IMR-90 (cell line): ENCODE measurements at regions not wholly inside any gene's neighbourhood (a gene's known extent, or its start where the extent isn't known, plus 50 kb on each side); places are given as distances from the start of the nearest gene placed in this dataset.

Experiments
- ATAC-seq: fragments of 200-7000 bp; cut with Tn5 transposase; 2 replicates; pipeline ENCODE4 v1.9.1; 2020; ENCODE audit warnings: low read depth, mild to moderate bottlenecking, moderate library complexity
- BruUV-seq: library from RNA; stranded (reverse); fragments of 400-500 nt; replicated peaks from 2 replicates; lab custom pipeline; 2021; lab: Mats Ljungman, UMichigan
- CTCF ChIA-PET: fragments of 300-600 bp; formaldehyde crosslinking; extraction: SDS; loops from one replicate; lab custom pipeline; 2021; ENCODE audit warnings: antibody characterized with exemption; lab: Yijun Ruan, JAX
- POLR2A ChIA-PET: fragments of 300-600 bp; sonication (Branson Sonifier 250); formaldehyde crosslinking; loops from one replicate; lab custom pipeline; 2022; ENCODE audit warnings: antibody characterized with exemption; ENCODE audit not compliant: unreplicated experiment; lab: Charles Lee
- DNase-seq: peaks from one replicate; pipeline ENCODE4 v3.0.0; 2013
- H2AFZ ChIP-seq: replicated peaks from 2 replicates; pipeline ENCODE3; 2013; ENCODE audit warnings: low read length, mild to moderate bottlenecking; ENCODE audit not compliant: poor library complexity
- H2AK5ac ChIP-seq: 2 replicates; pipeline ENCODE4 v1.6.1; 2013; ENCODE audit warnings: low read depth, low read length, inconsistent platforms
- H2AK9ac ChIP-seq: replicated peaks from 2 replicates; pipeline ENCODE3; 2013; ENCODE audit warnings: mild to moderate bottlenecking, low read depth, low read length, moderate library complexity; ENCODE audit not compliant: poor library complexity
- H2BK120ac ChIP-seq: 2 replicates; pipeline ENCODE4 v1.6.1; 2013; ENCODE audit warnings: low read depth, low read length, inconsistent platforms
- H2BK15ac ChIP-seq: 3 replicates; pipeline ENCODE4 v1.6.1; 2013; ENCODE audit warnings: low read depth, low read length, inconsistent platforms
- H2BK20ac ChIP-seq: 2 replicates; pipeline ENCODE4 v1.6.1; 2013; ENCODE audit warnings: low read depth, mild to moderate bottlenecking, inconsistent platforms, low read length, moderate library complexity
- H2BK5ac ChIP-seq: 2 replicates; pipeline ENCODE4 v1.6.1; 2013; ENCODE audit warnings: mild to moderate bottlenecking, low read depth, low read length, inconsistent platforms; ENCODE audit not compliant: poor library complexity, severe bottlenecking
- H3K14ac ChIP-seq: replicated peaks from 2 replicates; pipeline ENCODE4 v1.6.1; 2013; ENCODE audit warnings: low read depth, low read length, inconsistent platforms
- H3K18ac ChIP-seq: 2 replicates; pipeline ENCODE4 v1.6.1; 2013; ENCODE audit warnings: low read depth, low read length, control low read depth
- H3K23ac ChIP-seq: 2 replicates; pipeline ENCODE4 v1.6.1; 2013; ENCODE audit warnings: low read depth, low read length, inconsistent platforms
- H3K27ac ChIP-seq: 2 replicates; pipeline ENCODE4 v1.5.1; 2013; ENCODE audit warnings: mild to moderate bottlenecking, control low read depth, low read length; ENCODE audit not compliant: insufficient read depth
- H3K27me3 ChIP-seq: 2 replicates; pipeline ENCODE4 v1.6.1; 2013; ENCODE audit warnings: low read length; ENCODE audit not compliant: control insufficient read depth, insufficient read depth
- H3K36me3 ChIP-seq: 2 replicates; pipeline ENCODE4 v1.6.1; 2013; ENCODE audit warnings: low read length, mixed read lengths; ENCODE audit not compliant: control insufficient read depth, insufficient read depth
- H3K4ac ChIP-seq: 2 replicates; pipeline ENCODE4 v1.6.1; 2013; ENCODE audit warnings: low read depth, low read length, inconsistent platforms
- H3K4me1 ChIP-seq: 2 replicates; pipeline ENCODE4 v1.6.1; 2013; ENCODE audit warnings: low read length, mixed read lengths; ENCODE audit not compliant: control insufficient read depth, insufficient read depth
- H3K4me2 ChIP-seq: 2 replicates; pipeline ENCODE4 v1.6.1; 2013; ENCODE audit warnings: low read depth, mild to moderate bottlenecking, control low read depth, low read length, moderate library complexity
- H3K4me3 ChIP-seq: 2 replicates; pipeline ENCODE4 v1.5.1; 2013; ENCODE audit warnings: low read depth, mild to moderate bottlenecking, control low read depth, low read length, moderate library complexity; ENCODE audit not compliant: insufficient read depth
- H3K56ac ChIP-seq: 2 replicates; pipeline ENCODE4 v1.6.1; 2013; ENCODE audit warnings: low read length, inconsistent platforms; ENCODE audit not compliant: insufficient read depth; ENCODE audit errors: extremely low read depth
- H3K79me1 ChIP-seq, 2 experiments: 2 replicates each; pipeline ENCODE4 v1.6.1; 2013; ENCODE audit warnings: low read length in 2 of 2, inconsistent platforms in 1 of 2, low read depth in 1 of 2
- H3K9ac ChIP-seq: 2 replicates; pipeline ENCODE4 v1.6.1; 2013; ENCODE audit warnings: low read depth, low read length, control low read depth
- H3K9me1 ChIP-seq: 2 replicates; pipeline ENCODE4 v1.6.1; 2013; ENCODE audit warnings: low read length, inconsistent platforms; ENCODE audit not compliant: insufficient read depth
- H3K9me3 ChIP-seq: 2 replicates; pipeline ENCODE4 v1.6.1; 2013; ENCODE audit warnings: low read length; ENCODE audit not compliant: control insufficient read depth, insufficient read depth
- H4K20me1 ChIP-seq: 2 replicates; pipeline ENCODE4 v1.6.1; 2013; ENCODE audit warnings: low read length, inconsistent platforms; ENCODE audit not compliant: insufficient read depth
- H4K5ac ChIP-seq: 2 replicates; pipeline ENCODE4 v1.6.1; 2013; ENCODE audit warnings: mild to moderate bottlenecking, low read depth, low read length, control low read depth
- H4K8ac ChIP-seq, 2 experiments: 2 replicates each; pipeline ENCODE4 v1.6.1; 2013; ENCODE audit warnings: low read depth in 2 of 2, low read length in 2 of 2, control low read depth in 1 of 2, inconsistent platforms in 1 of 2
- H4K91ac ChIP-seq: 2 replicates; pipeline ENCODE4 v1.6.1; 2013; ENCODE audit warnings: low read depth, low read length, inconsistent platforms; ENCODE audit not compliant: insufficient read depth
- BHLHE40 ChIP-seq: fragments of 150-350 bp; IDR thresholded peaks from 2 replicates; pipeline ENCODE4 v1.6.1; 2016; ENCODE audit warnings: mild to moderate bottlenecking, low read depth, low read length
- FOS ChIP-seq: fragments of 150-350 bp; IDR thresholded peaks from 2 replicates; pipeline ENCODE4 v1.6.1; 2016; ENCODE audit warnings: low read depth, low read length
- POLR2A ChIP-seq: IDR thresholded peaks from 2 replicates; pipeline ENCODE4 v1.6.1; 2012; ENCODE audit warnings: mild to moderate bottlenecking, low read depth, low read length
- RAD21 ChIP-seq: IDR thresholded peaks from 2 replicates; pipeline ENCODE4 v1.6.1; 2012; ENCODE audit warnings: low read length, improper control_type of control experiment
- RFX5 ChIP-seq: IDR thresholded peaks from 2 replicates; pipeline ENCODE4 v1.8.0; 2012; ENCODE audit warnings: low read depth, mild to moderate bottlenecking, low read length, moderate library complexity
- SMC3 ChIP-seq: fragments of 150-350 bp; IDR thresholded peaks from 2 replicates; pipeline ENCODE4 v1.6.1; 2016; ENCODE audit warnings: low read depth, mild to moderate bottlenecking, antibody characterized with exemption, low read length, moderate library complexity
- WGBS, 2 experiments: methylation state at CpG; one replicate each; pipeline versions ENCODE4 v1.1.5 to v1.1.7; 2013; ENCODE audit warnings: missing lambda C conversion rate in 2 of 2; ENCODE audit not compliant: insufficient read length in 1 of 2; ENCODE audit errors: extremely low coverage in 2 of 2; 5-methylcytosine and 5-hydroxymethylcytosine counted together
- dilution Hi-C: fragments of 300-500 bp; cut with HindIII; formaldehyde crosslinking; loops from one replicate; pipeline ENCODE4 v1.14.3; 2018; ENCODE audit warnings: low sequenced_read_pairs; ENCODE audit not compliant: unreplicated experiment
- in situ Hi-C: fragments of 300-500 bp; cut with MboI; formaldehyde crosslinking; loops from 3 replicates; pipeline ENCODE4 v1.14.3; 2019; ENCODE audit warnings: low sequenced_read_pairs, inconsistent platforms, mixed read lengths
- intact Hi-C: fragments of 100-400 bp; cut with micrococcal nuclease; formaldehyde crosslinking; loops from 2 replicates; pipeline ENCODE4 v1.10.0; 2022
- TF ChIP-seq, protein P1 (sequence below): fragments of 150-350 bp; IDR thresholded peaks from 2 replicates; pipeline ENCODE4 v1.6.1; 2017; ENCODE audit warnings: mild to moderate bottlenecking, antibody characterized with exemption, low read length, low read depth
- TF ChIP-seq, protein P2 (sequence below): conservative IDR thresholded peaks from 2 replicates; pipeline ENCODE4 v1.5.1; 2012; ENCODE audit warnings: mild to moderate bottlenecking, low read depth, low read length, improper control_type of control experiment
- TF ChIP-seq, protein P3 (sequence below): fragments of 150-350 bp; IDR thresholded peaks from 2 replicates; pipeline ENCODE4 v1.6.1; 2016; ENCODE audit warnings: low read depth, mild to moderate bottlenecking, low read length, moderate library complexity, borderline replicate concordance

DNA sequence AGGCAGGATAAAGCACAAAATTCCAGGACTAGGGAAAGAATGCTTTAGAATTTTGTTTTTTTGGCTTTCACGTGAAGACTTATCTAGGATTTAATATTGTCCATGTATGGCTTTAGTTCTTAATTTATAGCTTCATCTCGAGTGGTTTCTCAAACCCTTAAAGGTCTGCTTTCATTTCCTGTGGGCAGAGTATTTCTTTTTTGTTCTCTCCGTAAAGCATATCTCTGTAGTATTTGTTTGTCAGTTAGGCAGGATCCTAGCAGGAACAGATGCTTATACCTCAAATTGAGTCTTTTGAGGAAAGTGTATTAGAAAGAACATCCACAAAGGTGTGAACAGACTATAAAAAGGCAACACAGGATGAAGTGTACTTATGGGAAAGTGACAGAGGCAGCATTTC is 697.1 kb upstream of the SEL1L start:
- TF ChIP-seq BHLHE40 (no peak), SMC3 (no peak), POLR2A (no peak), FOS (no peak), RFX5 (no peak), RAD21 (no peak)
- TF ChIP-seq, protein P1, sequence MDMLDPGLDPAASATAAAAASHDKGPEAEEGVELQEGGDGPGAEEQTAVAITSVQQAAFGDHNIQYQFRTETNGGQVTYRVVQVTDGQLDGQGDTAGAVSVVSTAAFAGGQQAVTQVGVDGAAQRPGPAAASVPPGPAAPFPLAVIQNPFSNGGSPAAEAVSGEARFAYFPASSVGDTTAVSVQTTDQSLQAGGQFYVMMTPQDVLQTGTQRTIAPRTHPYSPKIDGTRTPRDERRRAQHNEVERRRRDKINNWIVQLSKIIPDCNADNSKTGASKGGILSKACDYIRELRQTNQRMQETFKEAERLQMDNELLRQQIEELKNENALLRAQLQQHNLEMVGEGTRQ, result no peak
- TF ChIP-seq, protein P2, sequence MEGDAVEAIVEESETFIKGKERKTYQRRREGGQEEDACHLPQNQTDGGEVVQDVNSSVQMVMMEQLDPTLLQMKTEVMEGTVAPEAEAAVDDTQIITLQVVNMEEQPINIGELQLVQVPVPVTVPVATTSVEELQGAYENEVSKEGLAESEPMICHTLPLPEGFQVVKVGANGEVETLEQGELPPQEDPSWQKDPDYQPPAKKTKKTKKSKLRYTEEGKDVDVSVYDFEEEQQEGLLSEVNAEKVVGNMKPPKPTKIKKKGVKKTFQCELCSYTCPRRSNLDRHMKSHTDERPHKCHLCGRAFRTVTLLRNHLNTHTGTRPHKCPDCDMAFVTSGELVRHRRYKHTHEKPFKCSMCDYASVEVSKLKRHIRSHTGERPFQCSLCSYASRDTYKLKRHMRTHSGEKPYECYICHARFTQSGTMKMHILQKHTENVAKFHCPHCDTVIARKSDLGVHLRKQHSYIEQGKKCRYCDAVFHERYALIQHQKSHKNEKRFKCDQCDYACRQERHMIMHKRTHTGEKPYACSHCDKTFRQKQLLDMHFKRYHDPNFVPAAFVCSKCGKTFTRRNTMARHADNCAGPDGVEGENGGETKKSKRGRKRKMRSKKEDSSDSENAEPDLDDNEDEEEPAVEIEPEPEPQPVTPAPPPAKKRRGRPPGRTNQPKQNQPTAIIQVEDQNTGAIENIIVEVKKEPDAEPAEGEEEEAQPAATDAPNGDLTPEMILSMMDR, result no peak
- TF ChIP-seq, protein P3, sequence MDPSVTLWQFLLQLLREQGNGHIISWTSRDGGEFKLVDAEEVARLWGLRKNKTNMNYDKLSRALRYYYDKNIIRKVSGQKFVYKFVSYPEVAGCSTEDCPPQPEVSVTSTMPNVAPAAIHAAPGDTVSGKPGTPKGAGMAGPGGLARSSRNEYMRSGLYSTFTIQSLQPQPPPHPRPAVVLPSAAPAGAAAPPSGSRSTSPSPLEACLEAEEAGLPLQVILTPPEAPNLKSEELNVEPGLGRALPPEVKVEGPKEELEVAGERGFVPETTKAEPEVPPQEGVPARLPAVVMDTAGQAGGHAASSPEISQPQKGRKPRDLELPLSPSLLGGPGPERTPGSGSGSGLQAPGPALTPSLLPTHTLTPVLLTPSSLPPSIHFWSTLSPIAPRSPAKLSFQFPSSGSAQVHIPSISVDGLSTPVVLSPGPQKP, result no peak
- Histone ChIP-seq H3K4me1 (no peaks in the 10 kb centered on the region), H3K9me1 (no peaks in the 10 kb centered on the region), H3K9ac (no peak overlapping the region), H3K4me3 (no peak overlapping the region), H3K27me3 (no peaks in the 10 kb centered on the region), H2AK9ac (no peak overlapping the region), H2BK120ac (no peak overlapping the region), H2BK20ac (no peak overlapping the region), H3K23ac (no peak overlapping the region), H3K4ac (no peak overlapping the region), H3K79me1 (no peaks in the 10 kb centered on the region), H2BK15ac (no peak overlapping the region), H3K4me2 (no peak overlapping the region), H3K18ac (no peak overlapping the region), H4K20me1 (no peaks in the 10 kb centered on the region), H2BK5ac (no peak overlapping the region), H4K91ac (no peak overlapping the region), H3K36me3 (no peaks in the 10 kb centered on the region), H3K9me3 (peaks cover 15% of the 10 kb centered on the region), H2AK5ac (no peak overlapping the region), H3K14ac (no peak overlapping the region), H4K5ac (no peak overlapping the region), H3K27ac (no peak overlapping the region), H2AFZ (no peak overlapping the region), H3K56ac (no peak overlapping the region), H4K8ac (no peak overlapping the region)
- BruUV-seq, result no TSS peak
- ChIA-PET POLR2A (no interaction called here), CTCF (no interaction called here)
- DNase-seq (no peak), ATAC-seq (no peak)
- in situ Hi-C loops, result no loop called here
- dilution Hi-C loops, result no loop called here
- WGBS, 2 experiments, result no CpG with 5 or more reads among the region's 3 CpGs
- intact Hi-C loops, result no loop called here
